KG1 (cell line): ENCODE measurements at regions not wholly inside any gene's neighbourhood (a gene's known extent, or its start where the extent isn't known, plus 50 kb on each side); places are given as distances from the start of the nearest gene placed in this dataset.
"Not testable (repeated sequence)": the region's sequence is repeated elsewhere in the genome, so short reads cannot be mapped to it uniquely, and the experiment has no call there.

ENCODE experiments used
- DNase-seq: peaks from one replicate; lab custom pipeline; 2025; lab: John Stamatoyannopoulos, UW

- DNase-seq = not testable (repeated sequence)
Observed at GRCh38 chrY:3368459-3368858, 210.4 kb upstream of the TGIF2LY start.

DNA sequence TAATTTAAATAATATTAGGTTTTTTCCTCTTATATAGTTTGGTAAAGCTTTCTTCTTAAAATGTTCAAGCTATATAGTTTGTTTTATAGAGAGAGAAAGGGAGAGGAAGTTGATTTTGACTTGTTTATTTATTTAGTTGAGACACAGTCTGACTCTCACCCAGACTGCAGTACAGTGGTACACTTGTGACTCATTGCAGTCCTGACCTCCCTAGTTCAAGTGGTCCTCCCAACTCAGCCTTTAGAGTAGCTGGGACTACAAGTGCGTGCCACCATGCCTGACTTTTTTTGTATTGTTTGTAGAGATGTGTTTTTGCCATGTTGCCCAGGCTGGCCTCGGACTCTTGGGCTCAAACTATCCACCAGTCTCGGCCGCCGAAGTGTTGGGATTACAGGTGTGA, 187.4 kb upstream of the TGIF2LY start:
- not testable (repeated sequence) for DNase-seq

GRCh38 chrY:3404241-3404640, 174.6 kb upstream of the TGIF2LY start:
- DNase-seq = not testable (repeated sequence)

DNA sequence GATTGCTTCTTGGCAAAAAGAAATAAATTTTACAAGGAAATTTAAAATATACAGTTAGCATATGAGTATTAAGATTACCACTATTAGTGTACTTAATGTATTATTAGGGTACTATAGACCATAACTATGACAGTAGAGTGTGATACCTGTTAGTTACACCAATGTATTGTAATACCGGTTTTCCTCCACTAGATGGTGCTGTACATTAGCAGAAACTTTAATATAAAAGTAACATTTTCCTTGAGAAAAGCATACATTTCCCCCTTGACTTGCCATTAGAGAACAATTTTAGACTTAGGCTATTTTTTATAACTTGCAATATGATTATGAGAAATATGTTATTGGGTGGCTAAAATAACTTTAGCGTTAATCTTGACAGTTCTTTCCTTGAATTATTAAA, 173.3 kb upstream of the TGIF2LY start:
- DNase-seq = peak; percentile 0

GRCh38 chrY:3406896-3407452, 171.9 kb upstream of the TGIF2LY start:
- not testable (repeated sequence) for DNase-seq

DNA sequence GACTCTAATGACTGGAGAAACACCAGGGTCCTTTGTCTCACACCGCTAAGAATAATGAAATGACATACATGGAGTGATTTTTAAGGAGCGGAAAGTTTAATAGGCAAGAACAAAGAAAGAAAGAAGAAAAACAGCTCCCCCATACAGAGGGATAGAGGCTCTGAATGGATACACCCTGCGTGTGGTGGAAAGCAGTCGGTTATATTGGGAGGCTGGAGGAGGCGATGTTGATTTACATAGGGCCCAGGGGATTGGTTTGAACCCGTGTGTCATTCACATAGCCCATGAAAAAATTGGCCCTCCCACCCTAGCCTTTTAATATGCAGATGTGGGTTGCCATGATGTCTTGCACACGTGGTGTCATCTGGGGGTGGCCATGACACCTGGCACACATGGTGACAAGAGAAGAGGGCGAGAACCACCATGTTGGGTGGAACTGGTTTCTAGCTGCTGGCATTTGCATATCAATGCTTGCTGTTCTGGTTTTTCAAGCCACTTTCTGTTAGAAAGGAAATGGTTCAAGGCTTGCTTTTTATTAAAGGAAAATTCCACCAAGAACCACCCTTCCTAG, 168.5 kb upstream of the TGIF2LY start:
- DNase-seq = not testable (repeated sequence)
